H9 (cell line): ENCODE measurements at regions not wholly inside any gene's neighbourhood (a gene's known extent, or its start where the extent isn't known, plus 50 kb on each side); places are given as distances from the start of the nearest gene placed in this dataset.

Experiments used
- DNase-seq: peaks from one replicate; pipeline ENCODE4 v3.0.0-alpha.2; 2017
- H2AFZ ChIP-seq: one replicate; pipeline ENCODE4 v1.6.1; 2013; ENCODE audit warnings: mild to moderate bottlenecking, low read length, control low read depth, moderate library complexity
- H2AK5ac ChIP-seq: 2 replicates; pipeline ENCODE4 v1.6.1; 2013; ENCODE audit warnings: low read length, control low read depth, mixed read lengths; ENCODE audit not compliant: insufficient read length
- H2BK120ac ChIP-seq: one replicate; pipeline ENCODE4 v1.6.1; 2013; ENCODE audit warnings: low read depth, mild to moderate bottlenecking, low read length, control low read depth, inconsistent platforms; ENCODE audit not compliant: poor library complexity, severe bottlenecking
- H2BK12ac ChIP-seq: 2 replicates; pipeline ENCODE4 v1.6.1; 2013; ENCODE audit warnings: low read length, control low read depth, mixed read lengths, low read depth; ENCODE audit not compliant: insufficient read length
- H2BK15ac ChIP-seq: 2 replicates; pipeline ENCODE4 v1.6.1; 2013; ENCODE audit warnings: low read depth, low read length, control low read depth
- H2BK20ac ChIP-seq: one replicate; pipeline ENCODE4 v1.6.1; 2013; ENCODE audit warnings: low read depth, mild to moderate bottlenecking, low read length, control low read depth, inconsistent platforms; ENCODE audit not compliant: poor library complexity, severe bottlenecking
- H2BK5ac ChIP-seq: 2 replicates; pipeline ENCODE4 v1.6.1; 2013; ENCODE audit warnings: low read length, control low read depth, mixed read lengths; ENCODE audit not compliant: insufficient read length
- H3K14ac ChIP-seq: 2 replicates; pipeline ENCODE4 v1.6.1; 2013; ENCODE audit warnings: low read length, control low read depth; ENCODE audit not compliant: insufficient read depth
- H3K18ac ChIP-seq: 2 replicates; pipeline ENCODE4 v1.6.1; 2013; ENCODE audit warnings: low read depth, mild to moderate bottlenecking, mixed read lengths, low read length, control low read depth; ENCODE audit not compliant: insufficient read length
- H3K23ac ChIP-seq: 2 replicates; pipeline ENCODE4 v1.6.1; 2013; ENCODE audit warnings: low read length, control low read depth, mixed read lengths, low read depth; ENCODE audit not compliant: insufficient read length
- H3K23me2 ChIP-seq: 2 replicates; pipeline ENCODE4 v1.6.1; 2013; ENCODE audit warnings: low read depth, mild to moderate bottlenecking, mixed read lengths, low read length, control low read depth; ENCODE audit not compliant: insufficient read length, poor library complexity, severe bottlenecking
- H3K27ac ChIP-seq: 2 replicates; pipeline ENCODE4 v1.5.1; 2013; ENCODE audit warnings: low read length, control low read depth, mixed read lengths, low read depth; ENCODE audit not compliant: insufficient read length
- H3K27me3 ChIP-seq: 2 replicates; pipeline ENCODE4 v1.6.1; 2013; ENCODE audit warnings: low read length, control low read depth, inconsistent platforms; ENCODE audit not compliant: insufficient read depth
- H3K4ac ChIP-seq: 2 replicates; pipeline ENCODE4 v1.6.1; 2013; ENCODE audit warnings: low read depth, mild to moderate bottlenecking, control low read depth, inconsistent platforms, low read length, moderate library complexity
- H3K4me1 ChIP-seq: 2 replicates; pipeline ENCODE4 v1.6.1; 2013; ENCODE audit warnings: low read length, control low read depth, inconsistent platforms; ENCODE audit not compliant: insufficient read depth
- H3K4me2 ChIP-seq: 2 replicates; pipeline ENCODE4 v1.6.1; 2013; ENCODE audit warnings: low read length, control low read depth, mixed read lengths; ENCODE audit not compliant: insufficient read length, insufficient read depth
- H3K56ac ChIP-seq: 2 replicates; pipeline ENCODE4 v1.6.1; 2013; ENCODE audit warnings: low read depth, mild to moderate bottlenecking, mixed read lengths, low read length, control low read depth; ENCODE audit not compliant: insufficient read length
- H3K79me1 ChIP-seq: 2 replicates; pipeline ENCODE4 v1.6.1; 2013; ENCODE audit warnings: low read depth, mild to moderate bottlenecking, moderate library complexity, low read length, control low read depth, inconsistent platforms; ENCODE audit not compliant: insufficient read depth, poor library complexity, severe bottlenecking
- H3K79me2 ChIP-seq: 2 replicates; pipeline ENCODE4 v1.6.1; 2013; ENCODE audit warnings: low read length, control low read depth, inconsistent platforms; ENCODE audit not compliant: insufficient read depth
- H3K9ac ChIP-seq: 2 replicates; pipeline ENCODE4 v1.6.1; 2013; ENCODE audit warnings: low read length, control low read depth, mixed read lengths; ENCODE audit not compliant: insufficient read length; ENCODE audit errors: extremely low read depth
- H3K9me3 ChIP-seq: one replicate; pipeline ENCODE4 v1.6.1; 2013; ENCODE audit warnings: low read depth, low read length, inconsistent platforms; ENCODE audit not compliant: control insufficient read depth
- H3T11ph ChIP-seq: one replicate; pipeline ENCODE4 v1.6.1; 2013; ENCODE audit warnings: mild to moderate bottlenecking, low read length, control low read depth, inconsistent platforms
- H4K20me1 ChIP-seq: one replicate; pipeline ENCODE4 v1.6.1; 2013; ENCODE audit not compliant: control insufficient read depth, insufficient read length, insufficient read depth
- H4K5ac ChIP-seq: 2 replicates; pipeline ENCODE4 v1.6.1; 2013; ENCODE audit warnings: low read depth, mild to moderate bottlenecking, mixed read lengths, low read length, control low read depth; ENCODE audit not compliant: insufficient read length
- H4K8ac ChIP-seq: replicated peaks from 2 replicates; pipeline ENCODE4 v1.6.1; 2013; ENCODE audit warnings: low read length, control low read depth, mixed read lengths, low read depth; ENCODE audit not compliant: insufficient read length
- H4K91ac ChIP-seq: 2 replicates; pipeline ENCODE4 v1.6.1; 2013; ENCODE audit warnings: low read depth, mild to moderate bottlenecking, moderate library complexity, mixed read lengths, low read length, control low read depth; ENCODE audit not compliant: insufficient read length
- H3K27ac Mint-ChIP-seq, 3 experiments: 2 replicates in 2 of 3; 3 replicates in 1 of 3; pipeline ENCODE4 v1.8.0; 2020 to 2021; ENCODE audit warnings: mixed read lengths in 3 of 3, mild to moderate bottlenecking in 1 of 3, moderate library complexity in 1 of 3
- H3K27me3 Mint-ChIP-seq: 2 replicates; pipeline ENCODE4 v1.8.0; 2021; ENCODE audit warnings: low read depth, mild to moderate bottlenecking, moderate library complexity, mixed read lengths
- H3K36me3 Mint-ChIP-seq, 3 experiments: 2 replicates in 2 of 3; 3 replicates in 1 of 3; pipeline ENCODE4 v1.8.0; 2020 to 2021; ENCODE audit warnings: low read depth in 3 of 3, mixed read lengths in 3 of 3; ENCODE audit not compliant: insufficient read depth in 1 of 3
- H3K4me1 Mint-ChIP-seq, 2 experiments: 2 replicates each; pipeline ENCODE4 v1.8.0; 2020; ENCODE audit warnings: mixed read lengths in 2 of 2
- H3K4me3 Mint-ChIP-seq, 2 experiments: 2 replicates in 1 of 2; 3 replicates in 1 of 2; pipeline ENCODE4 v1.8.0; 2020 to 2021; ENCODE audit warnings: mild to moderate bottlenecking in 2 of 2, mixed read lengths in 2 of 2, moderate library complexity in 1 of 2
- H3K9me3 Mint-ChIP-seq, 2 experiments: 2 replicates in 1 of 2; 3 replicates in 1 of 2; pipeline ENCODE4 v1.8.0; 2020; ENCODE audit warnings: mild to moderate bottlenecking in 2 of 2, mixed read lengths in 2 of 2, moderate library complexity in 1 of 2
- WGBS: extraction: QIAGEN DNeasy Blood & Tissue Kit; methylation state at CpG from one replicate; pipeline ENCODE4 v1.1.7; 2013; ENCODE audit warnings: missing lambda C conversion rate, low lambda C conversion rate, mixed read lengths; ENCODE audit not compliant: insufficient read length; ENCODE audit errors: extremely low coverage; 5-methylcytosine and 5-hydroxymethylcytosine counted together
- TF ChIP-seq, protein P1 (sequence below): fragments of 200-600 bp; sonication (generic); conservative IDR thresholded peaks from 3 replicates; pipeline ENCODE4 v1.8.0; 2021; ENCODE audit warnings: antibody characterized with exemption, mild to moderate bottlenecking

DNA sequence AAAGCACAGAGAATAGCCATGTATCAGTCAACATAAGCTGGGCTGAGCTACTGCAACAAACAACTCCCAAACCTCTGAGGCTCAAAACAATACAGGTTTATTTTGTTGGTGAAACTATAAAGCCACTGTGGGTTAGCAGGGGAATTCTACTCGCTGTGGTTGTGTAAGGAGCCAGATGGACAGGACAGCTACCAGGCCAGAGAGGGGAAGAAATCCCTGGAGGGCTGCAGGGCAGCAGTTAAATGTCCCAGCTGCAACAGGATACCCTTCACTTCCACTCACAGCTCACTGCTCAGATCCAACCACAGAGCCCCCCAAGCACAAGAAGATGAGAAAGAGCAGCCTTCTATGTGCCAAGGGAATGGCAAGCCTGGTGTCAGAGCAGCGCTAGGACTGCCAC lies 245.9 kb upstream of the RAB6C start:
- Histone ChIP-seq H3K79me1 (no peaks in the 10 kb centered on the region), H3K14ac (no peak overlapping the region), H2AK5ac (no peak overlapping the region), H4K5ac (no peak overlapping the region), H2BK12ac (no peak overlapping the region), H3K27ac (no peak overlapping the region), H3T11ph (no peak overlapping the region), H4K20me1 (no peaks in the 10 kb centered on the region), H3K23me2 (no peaks in the 10 kb centered on the region), H2BK5ac (no peak overlapping the region), H3K9ac (no peak overlapping the region), H2BK15ac (no peak overlapping the region), H3K23ac (no peak overlapping the region), H3K18ac (no peak overlapping the region), H3K4me2 (no peak overlapping the region), H2BK120ac (no peak overlapping the region), H2BK20ac (no peak overlapping the region), H4K8ac (no peak overlapping the region), H3K56ac (no peak overlapping the region), H3K27me3 (no peaks in the 10 kb centered on the region), H4K91ac (no peak overlapping the region), H3K4me1 (no peaks in the 10 kb centered on the region), H2AFZ (no peak overlapping the region), H3K79me2 (no peaks in the 10 kb centered on the region), H3K9me3 (no peaks in the 10 kb centered on the region), H3K4ac (no peak overlapping the region)
- no CpG with 5 or more reads among the region's 2 CpGs for WGBS
- TF ChIP-seq, protein P1, sequence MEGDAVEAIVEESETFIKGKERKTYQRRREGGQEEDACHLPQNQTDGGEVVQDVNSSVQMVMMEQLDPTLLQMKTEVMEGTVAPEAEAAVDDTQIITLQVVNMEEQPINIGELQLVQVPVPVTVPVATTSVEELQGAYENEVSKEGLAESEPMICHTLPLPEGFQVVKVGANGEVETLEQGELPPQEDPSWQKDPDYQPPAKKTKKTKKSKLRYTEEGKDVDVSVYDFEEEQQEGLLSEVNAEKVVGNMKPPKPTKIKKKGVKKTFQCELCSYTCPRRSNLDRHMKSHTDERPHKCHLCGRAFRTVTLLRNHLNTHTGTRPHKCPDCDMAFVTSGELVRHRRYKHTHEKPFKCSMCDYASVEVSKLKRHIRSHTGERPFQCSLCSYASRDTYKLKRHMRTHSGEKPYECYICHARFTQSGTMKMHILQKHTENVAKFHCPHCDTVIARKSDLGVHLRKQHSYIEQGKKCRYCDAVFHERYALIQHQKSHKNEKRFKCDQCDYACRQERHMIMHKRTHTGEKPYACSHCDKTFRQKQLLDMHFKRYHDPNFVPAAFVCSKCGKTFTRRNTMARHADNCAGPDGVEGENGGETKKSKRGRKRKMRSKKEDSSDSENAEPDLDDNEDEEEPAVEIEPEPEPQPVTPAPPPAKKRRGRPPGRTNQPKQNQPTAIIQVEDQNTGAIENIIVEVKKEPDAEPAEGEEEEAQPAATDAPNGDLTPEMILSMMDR, result no peak
- no peaks in the 10 kb centered on the region for H3K36me3 Mint-ChIP-seq
- H3K4me1 Mint-ChIP-seq, result peaks cover 6% of the 10 kb centered on the region in 2 experiments
- H3K27ac Mint-ChIP-seq, result no peak overlapping the region
- H3K4me3 Mint-ChIP-seq, result no peak overlapping the region
- no peak for DNase-seq
- H3K9me3 Mint-ChIP-seq, result no peaks in the 10 kb centered on the region
- H3K27me3 Mint-ChIP-seq, result 0 out of 2 replicates have a peak, but pooled peaks cover 3% of the 10 kb centered on the region
